ENCODE measurements at regions not wholly inside any gene's neighbourhood (a gene's known extent, or its start where the extent isn't known, plus 50 kb on each side); places are given as distances from the start of the nearest gene placed in this dataset.
"Not testable (repeated sequence)": the region's sequence is repeated elsewhere in the genome, so short reads cannot be mapped to it uniquely, and the experiment has no call there.

DNA sequence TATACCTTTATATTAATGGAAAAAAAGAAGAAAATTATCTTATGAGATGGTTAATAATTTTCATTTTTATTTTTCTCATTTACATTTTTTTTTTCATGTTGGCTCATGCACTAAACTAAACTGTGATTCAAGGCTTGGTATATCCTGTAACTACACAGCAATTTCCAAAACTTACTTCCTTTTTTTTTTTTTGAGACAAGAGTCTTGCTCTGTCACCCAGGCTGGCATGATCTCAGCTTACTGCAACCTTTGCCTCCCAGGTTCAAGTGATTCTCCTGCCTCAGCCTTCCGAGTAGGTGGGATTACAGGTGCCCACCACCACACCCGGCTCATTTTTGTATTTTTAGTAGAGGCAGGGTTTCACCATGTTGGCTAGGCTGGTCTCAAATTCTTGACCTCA, 224.9 kb upstream of the FANCL start:
- not testable (repeated sequence) for TF ChIP-seq POLR2AphosphoS5 (IDR thresholded peaks at IDR 0.05; ENCODE audit: low read depth, low read length); POLR2A (IDR thresholded peaks at IDR 0.05; ENCODE audit: control extremely low read depth in 1 of 2, low read depth in 2 of 2, low read length in 2 of 2); CREB1 (IDR thresholded peaks at IDR 0.05); EP300 (IDR thresholded peaks at IDR 0.05; ENCODE audit: borderline replicate concordance in 1 of 2, low read depth in 2 of 2, low read length in 2 of 2); EZH2 (IDR thresholded peaks at IDR 0.05; ENCODE audit: low read depth, low read length, severe bottlenecking); NRF1 (IDR thresholded peaks at IDR 0.05; ENCODE audit: low read depth, low read length); ASH2L (IDR thresholded peaks at IDR 0.05; ENCODE audit: low read length); ATF3 (IDR thresholded peaks at IDR 0.05; ENCODE audit: insufficient read depth, low read depth, low read length); TAF1 (IDR thresholded peaks at IDR 0.05; ENCODE audit: low read depth, low read length); YY1 (IDR thresholded peaks at IDR 0.05; ENCODE audit: low read depth, low read length); SP4 (IDR thresholded peaks at IDR 0.05; ENCODE audit: low read length); KDM5A (IDR thresholded peaks at IDR 0.05; ENCODE audit: low read length)
- TF ChIP-seq, protein P1, sequence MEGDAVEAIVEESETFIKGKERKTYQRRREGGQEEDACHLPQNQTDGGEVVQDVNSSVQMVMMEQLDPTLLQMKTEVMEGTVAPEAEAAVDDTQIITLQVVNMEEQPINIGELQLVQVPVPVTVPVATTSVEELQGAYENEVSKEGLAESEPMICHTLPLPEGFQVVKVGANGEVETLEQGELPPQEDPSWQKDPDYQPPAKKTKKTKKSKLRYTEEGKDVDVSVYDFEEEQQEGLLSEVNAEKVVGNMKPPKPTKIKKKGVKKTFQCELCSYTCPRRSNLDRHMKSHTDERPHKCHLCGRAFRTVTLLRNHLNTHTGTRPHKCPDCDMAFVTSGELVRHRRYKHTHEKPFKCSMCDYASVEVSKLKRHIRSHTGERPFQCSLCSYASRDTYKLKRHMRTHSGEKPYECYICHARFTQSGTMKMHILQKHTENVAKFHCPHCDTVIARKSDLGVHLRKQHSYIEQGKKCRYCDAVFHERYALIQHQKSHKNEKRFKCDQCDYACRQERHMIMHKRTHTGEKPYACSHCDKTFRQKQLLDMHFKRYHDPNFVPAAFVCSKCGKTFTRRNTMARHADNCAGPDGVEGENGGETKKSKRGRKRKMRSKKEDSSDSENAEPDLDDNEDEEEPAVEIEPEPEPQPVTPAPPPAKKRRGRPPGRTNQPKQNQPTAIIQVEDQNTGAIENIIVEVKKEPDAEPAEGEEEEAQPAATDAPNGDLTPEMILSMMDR (IDR thresholded peaks at IDR 0.05; ENCODE audit: control extremely low read depth in 1 of 3, insufficient read depth in 1 of 3, low read depth in 1 of 3, low read length in 3 of 3): not testable (repeated sequence)
- TF ChIP-seq, protein P2, sequence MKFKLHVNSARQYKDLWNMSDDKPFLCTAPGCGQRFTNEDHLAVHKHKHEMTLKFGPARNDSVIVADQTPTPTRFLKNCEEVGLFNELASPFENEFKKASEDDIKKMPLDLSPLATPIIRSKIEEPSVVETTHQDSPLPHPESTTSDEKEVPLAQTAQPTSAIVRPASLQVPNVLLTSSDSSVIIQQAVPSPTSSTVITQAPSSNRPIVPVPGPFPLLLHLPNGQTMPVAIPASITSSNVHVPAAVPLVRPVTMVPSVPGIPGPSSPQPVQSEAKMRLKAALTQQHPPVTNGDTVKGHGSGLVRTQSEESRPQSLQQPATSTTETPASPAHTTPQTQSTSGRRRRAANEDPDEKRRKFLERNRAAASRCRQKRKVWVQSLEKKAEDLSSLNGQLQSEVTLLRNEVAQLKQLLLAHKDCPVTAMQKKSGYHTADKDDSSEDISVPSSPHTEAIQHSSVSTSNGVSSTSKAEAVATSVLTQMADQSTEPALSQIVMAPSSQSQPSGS (IDR thresholded peaks at IDR 0.05; ENCODE audit: low read length): not testable (repeated sequence)
